Nephron (organoid): ENCODE measurements at regions not wholly inside any gene's neighbourhood (a gene's known extent, or its start where the extent isn't known, plus 50 kb on each side); places are given as distances from the start of the nearest gene placed in this dataset.
"Not testable (repeated sequence)": the region's sequence is repeated elsewhere in the genome, so short reads cannot be mapped to it uniquely, and the experiment has no call there.

Experiments used
- H3K27ac Mint-ChIP-seq, 3 experiments: 2 replicates each; pipeline ENCODE4 v1.8.0; 2020; ENCODE audit warnings: mixed read lengths in 3 of 3, mild to moderate bottlenecking in 2 of 3, moderate library complexity in 1 of 3
- H3K27me3 Mint-ChIP-seq: 2 replicates; pipeline ENCODE4 v1.8.0; 2021; ENCODE audit warnings: low read depth, mild to moderate bottlenecking, moderate library complexity, mixed read lengths
- H3K36me3 Mint-ChIP-seq: 2 replicates; pipeline ENCODE4 v1.8.0; 2020; ENCODE audit warnings: low read depth, mixed read lengths
- H3K4me1 Mint-ChIP-seq: 2 replicates; pipeline ENCODE4 v1.8.0; 2020; ENCODE audit warnings: mixed read lengths
- H3K4me3 Mint-ChIP-seq, 3 experiments: 2 replicates each; pipeline ENCODE4 v1.8.0; 2020; ENCODE audit warnings: mild to moderate bottlenecking in 3 of 3, mixed read lengths in 3 of 3, moderate library complexity in 2 of 3
- H3K9me3 Mint-ChIP-seq: 2 replicates; pipeline ENCODE4 v1.8.0; 2020; ENCODE audit warnings: mixed read lengths
- TF ChIP-seq, protein P1 (sequence below), 3 experiments: fragments of 200-600 bp; sonication (generic); IDR thresholded peaks; one replicate each; pipeline ENCODE4 v1.5.0; 2021; ENCODE audit warnings: antibody characterized with exemption in 3 of 3; ENCODE audit not compliant: unreplicated experiment in 3 of 3

DNA sequence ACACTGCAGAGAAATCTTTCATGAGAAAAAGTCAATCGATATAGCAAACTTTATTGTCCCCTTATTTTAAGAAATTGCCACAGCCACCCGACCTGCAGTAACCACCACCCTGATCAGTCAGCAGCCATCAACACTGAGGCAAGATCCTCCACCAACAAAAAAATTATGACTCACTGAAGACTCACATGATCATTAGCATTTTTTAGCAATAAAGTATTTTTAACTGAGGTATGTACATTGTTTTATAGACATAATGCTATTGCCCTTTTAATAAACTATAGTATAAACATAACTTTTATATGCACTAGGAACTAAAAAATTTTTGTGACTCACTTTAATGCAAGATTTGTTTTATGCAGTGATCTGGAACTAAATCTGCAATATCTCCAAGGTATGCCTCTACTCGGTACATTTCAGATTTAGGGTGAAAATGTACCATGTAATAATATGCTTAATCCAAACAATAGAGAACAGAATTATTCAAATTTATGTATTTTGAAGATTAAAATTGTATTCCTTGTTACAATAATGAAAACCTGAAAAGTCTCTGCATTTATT lies 79.2 kb upstream of the CEP126 start:
- H3K36me3 Mint-ChIP-seq, result no peaks in the 10 kb centered on the region
- H3K27me3 Mint-ChIP-seq, result no peaks in the 10 kb centered on the region
- H3K4me1 Mint-ChIP-seq, result no peaks in the 10 kb centered on the region
- TF ChIP-seq, protein P1, sequence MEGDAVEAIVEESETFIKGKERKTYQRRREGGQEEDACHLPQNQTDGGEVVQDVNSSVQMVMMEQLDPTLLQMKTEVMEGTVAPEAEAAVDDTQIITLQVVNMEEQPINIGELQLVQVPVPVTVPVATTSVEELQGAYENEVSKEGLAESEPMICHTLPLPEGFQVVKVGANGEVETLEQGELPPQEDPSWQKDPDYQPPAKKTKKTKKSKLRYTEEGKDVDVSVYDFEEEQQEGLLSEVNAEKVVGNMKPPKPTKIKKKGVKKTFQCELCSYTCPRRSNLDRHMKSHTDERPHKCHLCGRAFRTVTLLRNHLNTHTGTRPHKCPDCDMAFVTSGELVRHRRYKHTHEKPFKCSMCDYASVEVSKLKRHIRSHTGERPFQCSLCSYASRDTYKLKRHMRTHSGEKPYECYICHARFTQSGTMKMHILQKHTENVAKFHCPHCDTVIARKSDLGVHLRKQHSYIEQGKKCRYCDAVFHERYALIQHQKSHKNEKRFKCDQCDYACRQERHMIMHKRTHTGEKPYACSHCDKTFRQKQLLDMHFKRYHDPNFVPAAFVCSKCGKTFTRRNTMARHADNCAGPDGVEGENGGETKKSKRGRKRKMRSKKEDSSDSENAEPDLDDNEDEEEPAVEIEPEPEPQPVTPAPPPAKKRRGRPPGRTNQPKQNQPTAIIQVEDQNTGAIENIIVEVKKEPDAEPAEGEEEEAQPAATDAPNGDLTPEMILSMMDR (IDR thresholded peaks at IDR 0.05; ENCODE audit: unreplicated experiment in 3 of 3), result no peak
- no peak overlapping the region for H3K27ac Mint-ChIP-seq
- H3K9me3 Mint-ChIP-seq, result no peaks in the 10 kb centered on the region
- H3K4me3 Mint-ChIP-seq, result no peak overlapping the region

DNA sequence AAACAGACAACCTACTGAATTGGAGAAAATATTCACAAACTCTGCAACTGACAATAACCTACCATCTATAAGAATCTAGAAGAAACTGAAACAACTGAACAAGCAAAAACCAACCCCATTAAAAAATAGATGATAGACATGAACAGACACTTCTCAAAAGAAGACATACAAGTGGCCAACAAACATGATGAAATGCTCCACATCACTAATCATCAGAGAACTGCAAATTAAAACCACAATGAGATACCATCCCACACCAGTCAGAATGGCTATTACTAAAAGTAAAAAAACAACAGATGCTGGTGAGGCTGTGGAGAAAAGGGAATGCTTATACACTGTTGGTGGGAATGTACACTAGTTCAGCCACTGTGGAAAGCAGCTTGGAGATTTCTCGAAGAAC lies 84.3 kb upstream of the CEP126 start:
- H3K36me3 Mint-ChIP-seq, result not testable (repeated sequence)

DNA sequence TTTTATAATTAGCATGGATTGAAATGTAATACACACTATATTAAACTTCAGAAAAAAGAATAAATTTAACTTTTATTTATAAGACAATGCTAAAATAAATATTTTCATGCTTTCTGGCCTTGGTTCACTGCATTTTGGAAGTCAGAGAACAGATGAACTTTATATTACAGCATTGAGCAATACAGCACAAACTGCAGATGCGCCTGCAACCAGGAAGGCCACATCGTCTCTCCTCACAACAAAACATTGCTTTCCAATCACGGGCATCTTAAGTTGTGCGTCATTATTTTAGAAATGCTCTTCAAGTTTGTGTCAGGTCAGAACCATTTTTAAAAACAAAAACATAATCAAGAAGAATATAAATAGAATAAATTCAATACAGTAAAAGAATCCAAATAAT lies 89.3 kb upstream of the CEP126 start:
- Mint-ChIP-seq H3K4me3 (no peak overlapping the region), H3K9me3 (no peaks in the 10 kb centered on the region), H3K27me3 (no peaks in the 10 kb centered on the region), H3K4me1 (no peaks in the 10 kb centered on the region), H3K27ac (no peak overlapping the region), H3K36me3 (no peaks in the 10 kb centered on the region)
- TF ChIP-seq, protein P1 (IDR thresholded peaks at IDR 0.05; ENCODE audit: unreplicated experiment in 3 of 3), result no peak

More for the DNA sequence above, 84.3 kb upstream of the CEP126 start:
- H3K27ac Mint-ChIP-seq, H3K4me3 Mint-ChIP-seq, H3K9me3 Mint-ChIP-seq, H3K4me1 Mint-ChIP-seq, H3K27me3 Mint-ChIP-seq: not testable (repeated sequence)

DNA sequence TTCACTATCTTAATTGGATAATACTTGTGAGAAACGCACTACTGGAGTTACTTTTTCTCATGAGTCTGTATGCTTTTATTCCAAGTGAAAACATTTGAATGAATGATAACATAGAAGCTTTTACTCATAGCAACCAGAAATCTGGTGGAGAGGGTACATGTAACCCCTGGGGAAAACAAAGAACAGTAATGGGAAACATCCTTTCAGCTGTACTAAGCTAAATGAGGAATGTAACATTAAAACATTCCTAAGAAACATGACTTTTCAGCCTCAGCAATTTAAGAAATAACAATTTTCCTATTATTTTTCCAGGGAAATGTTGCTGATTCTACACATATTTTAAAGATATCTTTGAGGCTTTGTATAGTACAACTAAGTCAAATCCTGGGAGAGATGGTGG lies 97.2 kb upstream of the CEP126 start:
- Mint-ChIP-seq H3K36me3 (no peaks in the 10 kb centered on the region), H3K9me3 (no peaks in the 10 kb centered on the region), H3K4me1 (no peaks in the 10 kb centered on the region), H3K4me3 (no peak overlapping the region), H3K27me3 (no peaks in the 10 kb centered on the region), H3K27ac (no peak overlapping the region)
- TF ChIP-seq, protein P1 (IDR thresholded peaks at IDR 0.05; ENCODE audit: unreplicated experiment in 3 of 3), result no peak

DNA sequence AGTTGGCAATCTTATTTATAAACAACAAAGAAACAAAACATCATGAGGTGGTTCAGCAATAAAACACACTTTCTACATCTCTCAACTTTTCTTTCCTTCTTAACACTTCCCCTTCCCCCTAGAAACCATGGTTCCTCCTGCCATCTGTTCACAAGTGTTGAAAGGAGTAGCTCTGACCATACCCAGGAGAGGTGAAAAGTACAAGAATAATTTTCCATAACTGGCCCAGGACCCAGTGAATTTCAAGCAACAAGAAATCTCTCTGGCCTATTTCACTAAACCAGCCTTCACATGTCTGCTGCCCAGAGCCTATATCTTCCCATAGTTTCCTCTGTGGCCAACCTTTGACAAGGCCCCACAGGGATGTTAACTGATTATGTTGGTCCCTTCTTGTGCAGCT lies 98.2 kb upstream of the CEP126 start:
- no peaks in the 10 kb centered on the region for H3K4me1 Mint-ChIP-seq
- H3K36me3 Mint-ChIP-seq, result no peaks in the 10 kb centered on the region
- TF ChIP-seq, protein P1 (IDR thresholded peaks at IDR 0.05; ENCODE audit: unreplicated experiment in 3 of 3), result no peak
- no peaks in the 10 kb centered on the region for H3K9me3 Mint-ChIP-seq
- H3K27ac Mint-ChIP-seq, result no peak overlapping the region
- no peak overlapping the region for H3K4me3 Mint-ChIP-seq
- no peaks in the 10 kb centered on the region for H3K27me3 Mint-ChIP-seq

DNA sequence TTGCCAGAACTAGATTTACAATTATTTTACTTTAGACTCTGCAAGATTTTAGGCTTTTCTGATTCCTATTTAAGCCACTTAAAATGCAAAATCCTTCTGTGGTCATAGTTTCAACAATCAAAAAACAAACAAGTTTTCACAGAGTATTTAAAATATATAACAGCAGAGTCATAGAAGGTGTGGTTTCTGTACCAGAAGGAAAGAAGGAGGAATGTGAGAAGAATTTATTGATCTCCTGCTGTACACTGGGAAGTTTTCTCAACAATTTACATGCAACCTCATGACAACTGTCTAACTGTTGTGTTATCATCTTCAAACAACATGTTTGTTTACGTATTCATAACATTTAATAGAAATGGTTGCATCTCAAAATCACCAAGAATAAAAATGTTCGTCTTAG lies 102.3 kb upstream of the CEP126 start:
- TF ChIP-seq, protein P1 (IDR thresholded peaks at IDR 0.05; ENCODE audit: unreplicated experiment in 3 of 3), result no peak
- H3K36me3 Mint-ChIP-seq, result no peaks in the 10 kb centered on the region
- no peaks in the 10 kb centered on the region for H3K9me3 Mint-ChIP-seq
- H3K27ac Mint-ChIP-seq, result no peak overlapping the region
- no peak overlapping the region for H3K4me3 Mint-ChIP-seq
- H3K4me1 Mint-ChIP-seq, result no peaks in the 10 kb centered on the region
- H3K27me3 Mint-ChIP-seq, result no peaks in the 10 kb centered on the region
